MCF 10A (cell line): ENCODE measurements at regions not wholly inside any gene's neighbourhood (a gene's known extent, or its start where the extent isn't known, plus 50 kb on each side); places are given as distances from the start of the nearest gene placed in this dataset.

Source experiments
- BruUV-seq: library from RNA; stranded (reverse); fragments of 400-500 nt; replicated peaks from 2 replicates; lab custom pipeline; 2021; lab: Mats Ljungman, UMichigan
- CTCF ChIA-PET: fragments of 300-600 bp; sonication (Branson Sonifier 250); formaldehyde crosslinking; extraction: SDS; loops from one replicate; lab custom pipeline; 2021; ENCODE audit warnings: antibody characterized with exemption, inconsistent platforms; lab: Yijun Ruan, JAX
- POLR2A ChIA-PET: fragments of 300-600, 350-650 bp; sonication (Branson Sonifier 250); formaldehyde crosslinking; extraction: SDS; loops from one replicate; lab custom pipeline; 2020; ENCODE audit warnings: antibody characterized with exemption, inconsistent platforms; lab: Yijun Ruan, JAX
- DNase-seq: peaks from one replicate; pipeline ENCODE4 v3.0.0-alpha.2; 2018; ENCODE audit not compliant: unreplicated experiment
- H3K27ac Mint-ChIP-seq: one replicate; pipeline ENCODE4 v1.8.0; 2022; ENCODE audit warnings: mild to moderate bottlenecking, low read depth, mixed read lengths; ENCODE audit not compliant: unreplicated experiment
- H3K27me3 Mint-ChIP-seq: one replicate; pipeline ENCODE4 v1.8.0; 2022; ENCODE audit warnings: mixed read lengths; ENCODE audit not compliant: insufficient read depth, unreplicated experiment
- H3K36me3 Mint-ChIP-seq: one replicate; pipeline ENCODE4 v1.8.0; 2022; ENCODE audit warnings: mild to moderate bottlenecking, moderate library complexity, mixed read lengths; ENCODE audit not compliant: insufficient read depth, unreplicated experiment
- H3K4me1 Mint-ChIP-seq: one replicate; pipeline ENCODE4 v1.8.0; 2022; ENCODE audit warnings: mixed read lengths; ENCODE audit not compliant: insufficient read depth, unreplicated experiment
- H3K4me3 Mint-ChIP-seq: one replicate; pipeline ENCODE4 v1.8.0; 2022; ENCODE audit warnings: mild to moderate bottlenecking, moderate library complexity, mixed read lengths; ENCODE audit not compliant: unreplicated experiment
- H3K9me3 Mint-ChIP-seq: one replicate; pipeline ENCODE4 v1.8.0; 2022; ENCODE audit warnings: mixed read lengths; ENCODE audit not compliant: unreplicated experiment
- intact Hi-C: fragments of 100-400 bp; cut with micrococcal nuclease; formaldehyde crosslinking; loops from 2 replicates; pipeline ENCODE4 v1.14.1; 2022
- TF ChIP-seq, protein P1 (sequence below): fragments of 200-600 bp; IDR thresholded peaks from one replicate; pipeline ENCODE4 v1.8.0; 2022; ENCODE audit warnings: antibody characterized with exemption, mild to moderate bottlenecking; ENCODE audit not compliant: unreplicated experiment

DNA sequence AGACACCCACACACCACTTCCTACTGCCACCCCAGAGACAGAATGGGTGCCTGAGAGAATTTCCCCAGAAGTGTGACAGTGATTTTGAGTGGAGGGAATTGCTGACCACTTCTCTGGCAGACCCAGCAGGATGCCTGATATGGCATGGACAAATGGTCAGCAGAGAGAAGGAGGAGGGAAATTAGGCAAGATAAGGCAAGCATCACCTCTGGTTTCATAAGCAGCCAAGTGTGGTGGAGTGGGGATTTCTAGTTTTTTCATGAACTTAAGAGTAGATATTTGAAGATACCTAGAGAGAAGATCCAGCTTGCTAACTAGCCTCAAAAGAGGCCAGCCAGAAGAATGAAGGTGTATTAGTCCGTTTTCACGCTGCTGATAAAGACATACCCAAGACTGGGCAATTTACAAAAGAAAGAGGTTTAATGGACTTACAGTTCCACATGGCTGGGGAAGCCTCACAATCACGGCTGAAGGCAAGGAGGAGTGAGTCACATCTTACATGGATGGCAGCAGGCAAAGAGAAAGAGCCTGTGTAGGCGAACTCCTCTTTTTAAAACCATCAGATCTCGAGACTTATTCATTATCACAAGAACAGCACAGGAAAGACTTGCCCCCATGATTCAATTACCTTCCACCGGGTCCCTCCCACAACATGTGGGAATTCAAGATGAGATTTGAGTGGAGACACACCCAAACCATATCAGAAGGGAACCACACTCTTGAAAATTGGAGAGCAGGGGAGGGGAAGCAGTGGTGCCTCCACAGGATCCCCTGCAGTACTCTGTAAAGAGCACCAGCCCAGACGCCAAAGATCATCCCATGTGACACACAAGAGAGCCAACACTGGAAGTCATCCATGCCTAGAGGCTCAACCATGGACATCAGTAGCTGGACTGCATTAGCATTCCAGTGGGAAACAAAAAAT, 64.2 kb downstream of the RBM43 start:
- TF ChIP-seq, protein P1, sequence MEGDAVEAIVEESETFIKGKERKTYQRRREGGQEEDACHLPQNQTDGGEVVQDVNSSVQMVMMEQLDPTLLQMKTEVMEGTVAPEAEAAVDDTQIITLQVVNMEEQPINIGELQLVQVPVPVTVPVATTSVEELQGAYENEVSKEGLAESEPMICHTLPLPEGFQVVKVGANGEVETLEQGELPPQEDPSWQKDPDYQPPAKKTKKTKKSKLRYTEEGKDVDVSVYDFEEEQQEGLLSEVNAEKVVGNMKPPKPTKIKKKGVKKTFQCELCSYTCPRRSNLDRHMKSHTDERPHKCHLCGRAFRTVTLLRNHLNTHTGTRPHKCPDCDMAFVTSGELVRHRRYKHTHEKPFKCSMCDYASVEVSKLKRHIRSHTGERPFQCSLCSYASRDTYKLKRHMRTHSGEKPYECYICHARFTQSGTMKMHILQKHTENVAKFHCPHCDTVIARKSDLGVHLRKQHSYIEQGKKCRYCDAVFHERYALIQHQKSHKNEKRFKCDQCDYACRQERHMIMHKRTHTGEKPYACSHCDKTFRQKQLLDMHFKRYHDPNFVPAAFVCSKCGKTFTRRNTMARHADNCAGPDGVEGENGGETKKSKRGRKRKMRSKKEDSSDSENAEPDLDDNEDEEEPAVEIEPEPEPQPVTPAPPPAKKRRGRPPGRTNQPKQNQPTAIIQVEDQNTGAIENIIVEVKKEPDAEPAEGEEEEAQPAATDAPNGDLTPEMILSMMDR, result no peak
- no peaks in the 10 kb centered on the region for H3K36me3 Mint-ChIP-seq
- no peak overlapping the region for H3K4me3 Mint-ChIP-seq
- POLR2A ChIA-PET, result no interaction called here
- no peaks in the 10 kb centered on the region for H3K4me1 Mint-ChIP-seq
- no peaks in the 10 kb centered on the region for H3K9me3 Mint-ChIP-seq
- DNase-seq, result no peak
- no peaks in the 10 kb centered on the region for H3K27me3 Mint-ChIP-seq
- BruUV-seq, result no TSS peak
- intact Hi-C loops, result no loop called here
- no peak overlapping the region for H3K27ac Mint-ChIP-seq
- CTCF ChIA-PET, result interaction anchor here (0.6 to 1.1 kb wide), 3 partner anchors 9 to 269 kb away, joined by 3 to 4 read pairs (median 4); no protein-coding TSS in a partner anchor

DNA sequence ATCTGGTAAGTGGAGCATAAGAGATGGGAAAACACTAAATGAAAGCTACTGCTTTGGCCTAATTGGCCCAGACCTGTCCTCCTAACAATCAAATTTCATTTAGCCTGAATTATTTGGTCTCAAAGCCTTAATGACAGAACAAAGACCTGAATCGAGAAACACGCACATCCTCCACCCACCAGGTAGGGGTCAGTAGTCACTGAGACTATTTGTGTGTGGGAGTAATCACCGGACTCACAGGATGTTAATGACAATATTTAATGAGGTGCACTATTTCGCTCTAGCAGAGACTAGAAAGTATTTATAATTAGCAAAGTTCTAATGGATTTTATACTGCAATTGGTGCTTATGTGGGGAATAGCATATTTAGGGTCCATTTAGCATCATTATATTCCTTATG, 68.1 kb downstream of the RBM43 start:
- BruUV-seq, result no TSS peak
- no peaks in the 10 kb centered on the region for H3K27me3 Mint-ChIP-seq
- H3K9me3 Mint-ChIP-seq, result no peaks in the 10 kb centered on the region
- no peak overlapping the region for H3K4me3 Mint-ChIP-seq
- H3K27ac Mint-ChIP-seq, result no peak overlapping the region
- intact Hi-C loops, result loop anchor here (5.0 kb wide), 1 partner anchor 876 kb away; no protein-coding TSS in a partner anchor
- ChIA-PET POLR2A (interaction anchor here (0.7 kb wide), 1 partner anchor 1255 kb away, joined by 3 read pairs; no protein-coding TSS in a partner anchor), CTCF (interaction anchor here (0.6 kb wide), 1 partner anchor 8 kb away, joined by 4 read pairs; no protein-coding TSS in a partner anchor)
- DNase-seq, result no peak
- no peaks in the 10 kb centered on the region for H3K36me3 Mint-ChIP-seq
- H3K4me1 Mint-ChIP-seq, result no peaks in the 10 kb centered on the region
- TF ChIP-seq, protein P1, result no peak

DNA sequence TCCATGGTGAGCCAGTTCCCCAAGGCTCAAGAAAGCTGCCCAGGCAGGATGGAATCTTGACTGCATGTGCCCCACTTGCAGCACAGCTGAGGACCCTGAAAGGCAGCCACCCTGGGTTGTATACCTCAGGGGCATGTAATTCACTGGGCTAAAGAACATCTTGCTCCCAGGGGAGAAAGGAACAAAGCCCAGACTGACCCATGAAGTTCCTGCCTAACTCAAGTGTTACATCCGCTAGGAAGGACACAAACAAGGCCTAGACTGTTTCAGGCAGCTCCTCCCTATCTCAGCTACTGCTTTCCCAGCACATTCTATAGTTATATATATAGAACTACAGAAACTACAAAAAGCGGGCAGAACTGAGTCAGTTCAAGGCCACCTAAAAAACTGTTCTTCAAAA, 69.0 kb downstream of the RBM43 start:
- no peak overlapping the region for H3K4me3 Mint-ChIP-seq
- no peak for DNase-seq
- H3K36me3 Mint-ChIP-seq, result no peaks in the 10 kb centered on the region
- ChIA-PET POLR2A (interaction anchor here (0.7 kb wide), 1 partner anchor 1254 kb away, joined by 3 read pairs; no protein-coding TSS in a partner anchor), CTCF (interaction anchor here (0.6 kb wide), 1 partner anchor 8 kb away, joined by 4 read pairs; no protein-coding TSS in a partner anchor)
- intact Hi-C loops, result loop anchor here (5.0 kb wide), 1 partner anchor 875 kb away; no protein-coding TSS in a partner anchor
- no peaks in the 10 kb centered on the region for H3K4me1 Mint-ChIP-seq
- no peak overlapping the region for H3K27ac Mint-ChIP-seq
- no peaks in the 10 kb centered on the region for H3K9me3 Mint-ChIP-seq
- TF ChIP-seq, protein P1, result no peak
- BruUV-seq, result no TSS peak
- H3K27me3 Mint-ChIP-seq, result no peaks in the 10 kb centered on the region

DNA sequence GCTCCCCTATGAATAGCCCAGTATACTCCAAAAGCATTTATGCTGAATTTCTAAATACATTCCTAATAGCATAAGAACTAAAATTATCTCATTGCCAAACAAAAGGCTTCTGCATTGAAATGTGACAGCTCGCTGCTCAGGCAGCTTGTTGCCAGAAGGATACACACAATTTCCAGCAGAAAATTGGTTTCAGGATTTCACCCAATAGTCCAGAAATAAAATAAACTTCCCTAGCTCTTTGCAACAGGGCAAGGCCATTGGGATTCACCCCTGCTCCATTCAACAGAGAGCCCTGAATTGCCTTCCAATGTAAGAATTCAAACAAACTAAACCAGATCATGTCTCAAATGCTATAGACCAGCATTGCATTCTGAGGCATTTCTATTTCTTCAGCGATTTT, 70.7 kb downstream of the RBM43 start:
- ChIA-PET POLR2A (interaction anchor here (1.7 kb wide), 1 partner anchor 11 kb away, joined by 3 read pairs; no protein-coding TSS in a partner anchor), CTCF (interaction anchor here (0.8 to 0.9 kb wide), 2 partner anchors 48 to 50 kb away, joined by 3 to 4 read pairs; no protein-coding TSS in a partner anchor)
- no peaks in the 10 kb centered on the region for H3K27me3 Mint-ChIP-seq
- H3K4me1 Mint-ChIP-seq, result no peaks in the 10 kb centered on the region
- H3K4me3 Mint-ChIP-seq, result no peak overlapping the region
- no peak overlapping the region for H3K27ac Mint-ChIP-seq
- no TSS peak for BruUV-seq
- TF ChIP-seq, protein P1, result no peak
- H3K36me3 Mint-ChIP-seq, result no peaks in the 10 kb centered on the region
- intact Hi-C loops, result loop anchor here (5.0 kb wide), 1 partner anchor 874 kb away; no protein-coding TSS in a partner anchor
- H3K9me3 Mint-ChIP-seq, result no peaks in the 10 kb centered on the region
- no peak for DNase-seq
